Peyer's patch (tissue), 4 donors: ENCODE measurements at regions not wholly inside any gene's neighbourhood (a gene's known extent, or its start where the extent isn't known, plus 50 kb on each side); places are given as distances from the start of the nearest gene placed in this dataset.

Experiments used
- DNase-seq, 3 donors: peaks; one replicate each; pipeline ENCODE4 v3.0.0-alpha.2; 2017 to 2019
- H3K27ac ChIP-seq, 4 donors: fragments of 200-600 bp; sonication (generic); one replicate each; pipeline ENCODE4 v1.5.1; 2016 to 2019
- H3K27me3 ChIP-seq, 2 donors: fragments of 200-600 bp; sonication (generic); one replicate each; pipeline ENCODE4 v1.5.1; 2019
- H3K36me3 ChIP-seq, 3 donors: fragments of 200-600 bp; sonication (generic); one replicate each; pipeline ENCODE4 v1.5.1; 2016 to 2019
- H3K4me1 ChIP-seq, 4 donors: fragments of 200-600 bp; sonication (generic); one replicate each; pipeline ENCODE4 v1.5.1; 2016 to 2019
- H3K4me3 ChIP-seq, 4 donors: fragments of 200-600 bp; sonication (generic); 1 replicate in 3 of 4; 2 replicates in 1 of 4; pipeline ENCODE4 v1.5.1; 2016 to 2019; ENCODE audit warnings: mild to moderate bottlenecking in 1 of 4
- H3K9me3 ChIP-seq, 4 donors: fragments of 200-600 bp; sonication (generic); one replicate each; pipeline ENCODE4 v1.5.1; 2016 to 2019; ENCODE audit warnings: mild to moderate bottlenecking in 1 of 4
- CTCF ChIP-seq, 6 experiments: fragments of 450-650 bp in 4 of 6; fragments of 200-600 bp in 2 of 6; sonication (generic) in 1 of 6; IDR thresholded peaks; one replicate each; pipeline ENCODE4 v1.5.1; 2017 to 2019; ENCODE audit warnings: antibody characterized with exemption in 6 of 6, mild to moderate bottlenecking in 3 of 6, moderate library complexity in 1 of 6
- POLR2A ChIP-seq, 2 donors: fragments of 450-650 bp; IDR thresholded peaks; one replicate each; pipeline ENCODE4 v1.5.1; 2017; ENCODE audit warnings: antibody characterized with exemption in 2 of 2, mild to moderate bottlenecking in 2 of 2, moderate library complexity in 2 of 2

GRCh38 chr5:125798307-125798706, 624.9 kb upstream of the GRAMD2B start:
- Histone ChIP-seq H3K27ac (no peak overlapping the region), H3K27me3 (no peaks in the 10 kb centered on the region), H3K4me1 (no peaks in the 10 kb centered on the region), H3K36me3 (no peaks in the 10 kb centered on the region), H3K9me3 (no peaks in the 10 kb centered on the region), H3K4me3 (no peak overlapping the region)
- no peak for DNase-seq
- TF ChIP-seq CTCF (IDR thresholded peaks at IDR 0.05) (no peak), POLR2A (IDR thresholded peaks at IDR 0.05) (no peak)

GRCh38 chr5:125812651-125813050, 610.6 kb upstream of the GRAMD2B start:
- no peak for DNase-seq
- H3K9me3 ChIP-seq: no peaks in the 10 kb centered on the region
- no peaks in the 10 kb centered on the region for H3K4me1 ChIP-seq
- H3K27ac ChIP-seq: no peak overlapping the region
- no peaks in the 10 kb centered on the region for H3K27me3 ChIP-seq
- no peak overlapping the region for H3K4me3 ChIP-seq
- TF ChIP-seq POLR2A (IDR thresholded peaks at IDR 0.05): no peak
- TF ChIP-seq CTCF (IDR thresholded peaks at IDR 0.05): no peak
- H3K36me3 ChIP-seq: no peaks in the 10 kb centered on the region

- no peak for TF ChIP-seq CTCF (IDR thresholded peaks at IDR 0.05)
- TF ChIP-seq POLR2A (IDR thresholded peaks at IDR 0.05): no peak
- Histone ChIP-seq H3K4me1 (no peaks in the 10 kb centered on the region), H3K4me3 (no peak overlapping the region), H3K27ac (no peak overlapping the region), H3K27me3 (no peaks in the 10 kb centered on the region), H3K36me3 (no peaks in the 10 kb centered on the region), H3K9me3 (no peaks in the 10 kb centered on the region)
- no peak for DNase-seq
These were observed 609.8 kb upstream of the GRAMD2B start for GRCh38 chr5:125813221-125813974.

- Histone ChIP-seq H3K27me3 (no peaks in the 10 kb centered on the region), H3K9me3 (no peaks in the 10 kb centered on the region), H3K4me3 (no peak overlapping the region), H3K27ac (no peak overlapping the region), H3K36me3 (no peaks in the 10 kb centered on the region), H3K4me1 (no peaks in the 10 kb centered on the region)
- no peak for DNase-seq
- TF ChIP-seq POLR2A (IDR thresholded peaks at IDR 0.05): no peak
- TF ChIP-seq CTCF (IDR thresholded peaks at IDR 0.05): no peak
These were observed 609.1 kb upstream of the GRAMD2B start for GRCh38 chr5:125814119-125814518.

- DNase-seq: no peak
- no peak overlapping the region for H3K27ac ChIP-seq
- H3K4me3 ChIP-seq: no peak overlapping the region
- TF ChIP-seq POLR2A (IDR thresholded peaks at IDR 0.05) (no peak), CTCF (IDR thresholded peaks at IDR 0.05) (no peak)
- H3K27me3 ChIP-seq: no peaks in the 10 kb centered on the region
- H3K4me1 ChIP-seq: no peaks in the 10 kb centered on the region
- no peaks in the 10 kb centered on the region for H3K9me3 ChIP-seq
- no peaks in the 10 kb centered on the region for H3K36me3 ChIP-seq
These were observed 599.6 kb upstream of the GRAMD2B start for GRCh38 chr5:125823572-125823971.
